ENCODE measurements at regions not wholly inside any gene's neighbourhood (a gene's known extent, or its start where the extent isn't known, plus 50 kb on each side); places are given as distances from the start of the nearest gene placed in this dataset.

DNA sequence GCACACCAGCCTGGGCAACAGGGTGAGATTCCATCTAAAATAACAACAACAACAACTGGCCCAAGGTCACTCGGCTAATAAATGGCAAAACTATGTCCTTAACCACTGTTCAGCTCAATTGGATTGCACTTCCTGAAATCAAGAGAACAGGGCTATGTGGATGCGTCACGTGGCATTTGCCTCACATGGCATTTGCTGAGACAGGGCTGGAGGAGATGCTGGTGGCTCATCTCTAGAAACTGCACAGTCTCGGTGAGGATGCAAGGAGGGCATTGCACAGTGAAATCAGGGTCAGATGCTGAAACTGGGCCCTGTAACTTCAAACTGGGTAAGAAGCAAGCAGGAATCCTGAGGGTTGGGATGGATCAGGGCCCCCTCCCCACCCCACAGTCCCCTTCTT is 171.9 kb downstream of the BUD13 start:
- no peak for DNase-seq (ENCODE audit: low read depth in 2 of 2)

DNA sequence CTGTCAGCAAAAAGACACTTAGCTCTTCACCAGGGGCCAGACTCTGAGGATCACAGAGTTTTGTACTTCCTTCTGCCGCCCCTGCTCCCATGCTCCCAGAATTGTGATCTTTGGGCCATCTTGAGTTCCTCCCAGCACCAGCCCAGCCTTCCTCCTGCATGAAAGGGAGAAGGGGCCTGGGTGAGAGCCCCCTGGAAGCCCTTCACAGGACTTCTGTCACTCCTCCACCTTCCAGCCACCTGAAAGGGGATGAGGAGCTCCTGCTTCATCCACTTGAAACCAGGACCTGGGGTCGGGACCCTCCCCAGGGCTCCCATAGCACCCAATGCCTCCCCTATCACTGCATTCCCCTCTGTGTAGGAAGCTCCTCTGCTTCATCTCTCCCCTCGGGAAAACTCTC is 174.2 kb downstream of the BUD13 start:
- no peak for DNase-seq (ENCODE audit: low read depth in 2 of 2)

DNA sequence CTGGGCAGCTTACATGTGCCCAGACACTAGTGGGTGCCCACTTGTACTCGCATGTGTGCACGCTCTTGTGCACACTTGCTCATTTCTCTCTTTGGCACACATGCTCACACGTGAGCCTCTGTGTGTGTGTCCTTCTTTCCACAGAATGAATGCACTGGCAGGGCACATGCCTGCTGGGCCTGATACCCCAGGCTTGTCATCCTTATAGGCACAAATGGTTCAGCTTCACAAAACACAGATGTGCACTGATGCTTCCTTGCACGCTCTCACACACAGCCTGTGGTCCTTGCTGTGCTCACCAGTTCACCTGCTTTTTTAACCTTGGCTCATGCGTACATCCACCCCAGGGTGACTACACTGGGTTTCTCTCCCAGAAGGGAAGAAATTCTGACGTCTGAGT is 174.8 kb downstream of the BUD13 start:
- DNase-seq (ENCODE audit: low read depth in 2 of 2), result no peak

DNA sequence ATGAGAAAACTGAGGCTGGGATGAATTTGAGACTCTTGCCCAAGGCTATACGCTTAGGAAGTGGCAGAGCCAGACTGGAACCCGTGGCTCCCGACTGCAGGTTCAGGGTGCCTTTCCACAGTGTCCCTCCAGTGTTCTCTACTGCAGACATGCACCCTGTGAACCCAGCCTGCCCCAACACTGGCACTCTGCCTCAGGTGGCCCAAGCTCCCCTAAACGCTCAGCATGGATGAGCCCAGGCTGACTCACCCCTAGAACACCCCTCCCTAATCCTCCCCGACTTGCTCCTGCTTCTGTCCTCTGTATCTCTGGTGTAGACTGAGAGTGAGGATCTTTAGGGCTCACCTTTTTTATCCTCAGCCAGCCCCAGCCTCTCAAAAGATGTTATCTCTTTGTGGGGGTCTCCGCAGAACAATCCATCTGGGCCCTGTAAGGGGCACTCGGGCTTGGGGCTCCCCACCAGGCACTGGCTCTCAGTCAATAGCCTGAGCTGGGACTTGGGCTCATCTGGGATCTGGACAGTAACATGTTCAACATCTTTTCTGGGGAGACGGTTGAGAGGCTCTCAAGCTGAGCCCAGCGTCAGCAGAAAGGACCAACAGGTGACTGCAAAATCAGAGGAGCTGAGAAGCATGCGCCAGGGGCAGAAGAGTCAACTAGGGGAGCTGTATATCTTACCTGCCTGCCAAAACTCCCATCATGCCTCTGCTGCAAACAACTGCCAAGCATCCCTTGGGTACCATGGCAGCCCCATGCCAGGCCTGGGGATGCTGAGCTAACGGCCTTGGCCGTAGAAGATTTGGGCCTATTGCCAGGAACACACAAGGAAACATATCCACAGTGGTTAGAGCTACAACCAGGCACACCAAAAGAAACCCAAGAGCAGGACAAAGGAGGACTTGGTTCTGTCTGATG is 176.2 kb downstream of the BUD13 start:
- no peak for DNase-seq (ENCODE audit: low read depth in 2 of 2)

DNA sequence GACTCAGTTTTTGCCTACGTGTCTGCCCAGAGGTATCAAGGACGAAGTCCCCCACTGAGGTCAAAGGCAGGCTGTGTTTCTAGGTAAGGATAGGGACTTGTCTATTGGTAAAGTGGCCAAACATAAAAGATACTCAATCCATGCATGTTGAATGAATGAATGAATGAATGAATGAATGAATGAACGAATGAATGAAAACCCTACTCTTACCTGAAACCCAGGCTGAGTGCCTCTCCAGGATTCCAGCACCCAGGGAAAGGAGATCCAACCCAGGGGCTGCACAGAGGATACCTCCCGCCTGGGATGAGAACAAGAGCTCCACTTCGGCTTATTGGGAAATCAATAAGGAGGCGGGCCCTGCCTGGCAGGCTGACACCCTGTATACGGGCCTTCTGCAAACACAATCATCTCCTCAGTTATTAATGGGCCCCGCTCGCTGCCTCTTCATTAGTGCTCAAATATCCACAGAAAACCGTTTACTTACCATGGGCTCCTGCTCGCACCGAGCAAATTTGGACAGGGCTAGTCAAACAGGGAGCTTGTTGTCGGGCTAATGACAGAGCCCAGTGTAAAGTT is 177.4 kb downstream of the BUD13 start:
- no peak for DNase-seq (ENCODE audit: low read depth in 2 of 2)

DNA sequence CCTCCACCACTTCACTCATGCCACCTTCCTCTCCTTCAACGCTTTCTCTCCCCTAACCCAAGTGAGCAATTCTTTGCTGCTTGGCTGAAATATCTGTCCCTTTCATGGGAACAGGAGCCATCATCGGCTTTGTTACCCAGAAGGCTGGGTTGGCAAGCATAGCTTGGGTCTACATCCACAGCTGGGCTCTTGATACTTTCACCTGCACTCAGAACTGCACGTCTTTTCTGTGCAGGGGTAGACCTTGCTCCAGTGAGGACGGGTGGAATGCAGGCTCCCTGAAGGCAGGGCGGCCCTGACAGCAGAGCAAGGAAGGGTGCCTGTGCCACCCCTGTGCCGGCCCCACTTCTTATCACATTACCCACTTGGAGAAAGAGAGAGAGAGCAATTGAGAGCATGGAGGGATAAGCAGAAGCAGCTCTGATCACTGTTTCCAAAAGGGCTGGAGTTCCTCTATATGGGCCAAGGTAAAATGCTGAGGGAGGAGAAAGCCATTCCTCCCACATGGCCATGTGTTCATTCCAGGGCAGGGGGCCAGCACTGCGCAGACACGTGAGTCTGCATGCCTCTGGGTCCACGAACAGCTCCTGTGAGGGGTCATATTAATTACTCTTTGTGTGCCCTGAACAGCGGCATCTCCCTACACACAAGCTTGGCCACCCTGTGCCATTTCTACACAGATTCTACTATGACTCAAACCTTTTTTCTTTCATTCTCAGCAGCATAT is 181.8 kb downstream of the BUD13 start:
- no peak for DNase-seq (ENCODE audit: low read depth in 2 of 2)

DNA sequence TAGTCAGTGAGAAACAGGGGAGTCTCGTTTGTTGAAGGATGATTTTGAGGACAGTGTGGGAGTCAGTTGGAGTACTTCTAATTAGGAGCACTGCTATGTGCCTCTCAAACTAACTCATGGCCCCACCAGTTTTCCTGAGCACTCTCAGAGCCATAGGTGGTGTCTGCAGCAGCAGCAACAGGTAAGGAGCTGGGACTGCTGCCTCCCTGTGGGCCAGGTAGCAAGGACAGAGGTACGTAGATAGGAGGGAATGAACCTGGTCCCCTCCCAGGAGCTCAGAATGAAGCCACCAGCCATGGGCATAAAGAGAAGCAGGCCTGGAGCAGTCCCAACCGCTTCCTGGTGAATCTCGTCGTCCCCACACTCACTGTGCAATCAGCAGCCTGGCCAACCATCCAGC is 183.4 kb downstream of the BUD13 start:
- DNase-seq (ENCODE audit: low read depth in 2 of 2), result no peak

DNA sequence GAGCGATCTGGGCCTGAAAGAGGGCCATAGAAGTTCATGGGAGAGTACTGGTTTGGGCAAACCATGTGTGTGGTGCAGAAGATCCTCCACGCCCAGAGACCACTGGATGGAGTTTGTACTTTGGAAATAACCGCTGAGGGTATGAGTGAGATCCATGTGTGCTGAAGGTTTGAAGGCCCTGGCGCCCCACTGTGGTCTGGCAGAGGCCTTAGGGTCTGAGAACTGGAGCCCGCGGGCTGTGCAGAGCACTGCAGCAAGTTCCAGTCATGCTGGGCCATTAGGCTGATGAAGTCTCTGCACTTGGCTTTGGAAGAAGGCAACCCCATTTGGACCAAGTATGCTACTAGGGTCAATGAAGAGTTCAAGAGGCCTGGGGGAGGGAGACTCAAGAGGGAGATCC is 186.4 kb downstream of the BUD13 start:
- DNase-seq (ENCODE audit: low read depth in 2 of 2), result no peak

DNA sequence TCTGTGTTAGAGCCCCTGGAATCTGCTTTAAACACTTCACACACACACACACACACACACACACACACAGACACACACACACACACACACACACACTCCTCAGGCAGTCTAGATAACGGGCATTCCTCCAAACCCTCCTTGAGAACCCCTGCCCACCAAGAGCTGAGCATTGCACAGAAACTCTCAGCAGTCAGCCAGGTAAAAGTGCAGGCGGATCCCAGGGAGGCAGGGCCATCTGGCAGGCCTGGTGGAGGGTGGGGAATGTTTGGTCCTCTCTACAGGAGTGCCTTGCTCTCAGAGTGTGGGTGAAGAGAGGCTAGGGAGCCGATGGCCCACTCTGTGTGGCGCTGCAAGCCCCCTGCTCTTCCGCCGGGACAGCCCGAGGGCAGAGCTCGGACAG is 190.2 kb downstream of the BUD13 start:
- no peak for DNase-seq (ENCODE audit: low read depth in 2 of 2)

DNA sequence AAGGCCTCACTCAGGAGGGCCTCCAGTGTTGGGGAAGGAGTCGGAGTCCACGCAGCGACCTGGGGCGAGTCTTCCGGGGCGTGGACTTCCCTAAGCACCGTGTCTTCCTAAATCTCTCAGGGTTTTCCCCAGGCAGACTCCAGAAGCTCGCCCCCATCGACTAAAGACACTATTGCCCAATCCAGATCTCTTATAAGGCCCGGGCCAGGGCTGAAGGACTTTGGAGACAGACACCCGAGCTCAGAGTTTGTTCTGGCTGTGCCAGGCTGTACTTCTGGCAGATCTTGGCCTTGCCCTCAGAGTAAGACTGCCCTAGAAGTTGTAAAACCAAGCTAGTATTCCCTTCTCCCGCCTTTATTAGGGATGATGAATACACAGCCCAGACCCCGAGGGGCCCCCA is 191.4 kb downstream of the BUD13 start:
- no peak for DNase-seq (ENCODE audit: low read depth in 2 of 2)

DNA sequence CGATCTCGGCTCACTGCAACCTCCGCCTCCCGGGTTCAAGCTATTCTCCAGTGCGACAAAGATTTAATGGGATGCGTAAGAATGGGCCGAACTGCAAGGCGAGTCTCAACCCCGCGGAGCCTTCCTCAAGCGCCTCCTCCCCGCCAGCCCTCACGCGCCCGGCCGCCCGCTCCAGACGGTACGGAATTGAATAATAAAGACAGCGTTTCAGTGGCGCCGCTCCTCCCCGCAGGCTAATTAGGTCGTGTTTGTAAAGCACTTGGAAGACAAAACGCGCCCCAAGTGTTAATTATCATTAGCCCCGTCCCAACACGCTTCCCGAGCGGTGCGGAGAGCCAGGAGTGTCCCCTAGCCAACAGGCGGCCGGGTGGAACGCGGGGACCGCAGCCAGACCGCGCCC is 192.0 kb downstream of the BUD13 start:
- no peak for DNase-seq (ENCODE audit: low read depth in 2 of 2)

DNA sequence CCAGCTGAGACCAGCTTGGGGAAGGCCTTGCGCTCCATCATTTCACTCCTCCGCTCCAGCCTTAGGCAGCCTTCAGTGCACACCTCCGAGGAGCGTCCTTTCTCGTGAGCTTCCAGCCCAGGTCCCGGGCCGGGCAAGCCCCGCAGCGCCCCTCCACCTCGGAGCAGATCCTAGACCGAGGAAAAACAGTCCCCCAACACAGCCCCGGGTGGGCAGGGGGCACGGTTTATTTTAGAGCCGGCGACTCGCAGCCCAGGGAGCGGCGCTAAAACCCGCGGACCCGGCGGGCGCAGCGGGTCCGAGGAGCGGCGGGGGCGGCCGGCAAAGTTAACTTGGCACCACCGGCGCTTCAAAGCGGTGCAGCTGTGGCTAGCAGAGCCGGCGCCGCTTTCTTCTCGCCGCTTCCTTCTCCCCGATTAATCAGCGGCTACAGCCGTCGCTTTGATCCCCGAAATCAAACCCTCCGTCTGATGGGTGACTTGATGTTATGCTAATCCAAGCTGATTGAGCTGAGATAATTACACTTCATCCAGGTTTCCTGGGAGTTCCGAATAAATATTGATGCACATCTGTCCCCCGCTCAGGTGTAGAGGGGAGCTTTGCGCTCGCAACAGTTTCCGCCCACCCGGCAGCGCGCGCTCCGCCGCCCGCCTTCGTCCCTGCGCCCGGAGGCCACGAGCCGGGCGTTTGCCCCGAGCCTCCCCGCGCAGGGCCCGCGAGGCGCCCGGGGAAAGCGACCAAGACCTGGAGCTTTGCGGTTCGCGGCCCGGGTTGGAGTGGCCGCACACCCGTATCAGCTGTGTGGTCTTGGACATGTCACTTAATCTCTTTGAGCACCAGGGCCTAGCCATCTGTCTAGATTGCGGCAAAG is 192.7 kb downstream of the BUD13 start:
- DNase-seq (ENCODE audit: low read depth in 2 of 2), result no peak

DNA sequence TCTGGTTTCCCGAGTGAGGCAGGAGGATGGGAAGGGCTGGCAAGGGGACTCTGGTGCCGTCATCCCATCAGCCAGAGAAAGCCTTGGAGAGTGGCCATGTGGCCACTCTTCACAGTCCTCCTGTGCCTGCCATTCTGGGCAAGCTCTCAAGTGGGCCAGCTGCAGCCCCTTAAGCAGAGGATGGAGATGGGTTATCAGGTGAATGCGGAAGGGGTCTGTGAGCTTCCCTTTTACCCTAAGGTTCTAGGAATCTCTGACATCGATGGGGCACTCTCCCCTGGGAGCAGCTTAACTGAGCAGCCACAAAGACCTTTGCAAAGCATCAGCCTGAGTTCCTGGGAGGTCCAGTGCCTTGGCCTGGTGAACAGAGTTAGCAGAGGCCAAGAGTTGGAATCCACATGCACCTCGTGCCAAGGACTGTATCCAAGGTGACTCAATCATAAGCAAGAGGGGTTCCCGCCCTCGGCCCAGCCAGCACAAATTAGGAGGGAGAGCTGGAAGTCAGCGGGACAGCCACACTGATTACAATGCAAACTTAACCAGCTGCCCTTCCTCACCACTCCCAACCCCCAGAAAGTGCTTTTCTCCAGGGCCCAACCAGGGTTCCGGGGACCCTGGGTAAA is 193.6 kb downstream of the BUD13 start:
- DNase-seq (ENCODE audit: low read depth in 2 of 2), result no peak

DNA sequence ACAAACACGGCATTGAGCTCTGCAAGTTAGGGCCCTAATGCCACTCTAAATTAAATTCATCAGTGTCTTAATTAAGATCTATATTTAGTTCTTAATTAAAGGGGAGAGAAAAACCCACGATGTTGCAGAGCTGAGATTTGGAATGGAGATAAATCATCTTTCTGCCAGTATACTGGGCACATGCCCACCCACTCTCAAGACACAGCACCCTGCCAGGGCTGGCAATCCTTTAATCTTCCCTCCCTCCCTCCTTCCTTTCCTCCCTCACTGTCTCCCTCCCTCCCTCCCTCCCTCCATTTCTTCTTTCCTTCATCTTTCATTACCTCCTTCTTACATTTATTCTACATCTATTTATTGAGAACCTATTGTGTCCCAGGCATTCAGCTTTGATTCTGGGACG is 194.8 kb downstream of the BUD13 start:
- no peak for DNase-seq (ENCODE audit: low read depth in 2 of 2)

DNA sequence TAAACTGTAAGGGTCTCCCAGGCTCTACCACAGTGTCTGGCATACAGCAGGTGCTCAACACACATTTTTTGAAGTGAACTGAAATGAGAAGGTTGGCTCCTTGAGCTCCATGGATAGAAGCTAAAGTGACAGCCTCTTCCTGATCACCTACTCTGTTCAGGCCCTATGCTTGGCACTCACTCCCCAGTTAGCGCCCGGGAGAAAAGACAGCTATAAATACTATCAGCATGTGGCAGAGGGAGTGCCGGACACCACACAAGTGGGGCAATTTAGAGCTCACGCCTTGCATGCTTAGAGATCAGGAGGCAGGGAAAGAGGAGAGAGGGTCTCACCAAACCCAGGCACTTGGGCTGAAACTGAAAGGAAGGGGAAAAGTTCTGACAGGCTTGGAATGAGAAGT is 195.5 kb downstream of the BUD13 start:
- no peak for DNase-seq (ENCODE audit: low read depth in 2 of 2)

DNA sequence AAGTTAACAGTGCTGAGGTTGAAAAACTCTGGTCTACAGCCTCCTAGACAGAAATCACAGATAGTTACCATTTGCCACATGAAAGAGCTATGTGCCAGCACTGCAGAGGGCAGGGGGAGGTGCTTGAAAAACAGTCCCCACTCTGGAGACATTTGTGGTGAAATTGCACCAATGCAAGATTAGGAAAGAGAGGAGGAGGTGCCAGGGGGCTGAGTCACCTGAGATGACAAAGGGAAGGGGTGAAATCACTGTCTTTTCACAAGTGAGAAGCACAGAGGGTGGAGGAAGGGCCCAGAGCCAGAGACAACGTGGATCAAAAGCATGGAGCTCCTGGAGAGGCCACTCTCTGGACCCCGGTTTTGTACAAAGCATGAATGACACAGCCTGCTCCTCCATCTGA is 196.3 kb downstream of the BUD13 start:
- no peak for DNase-seq (ENCODE audit: low read depth in 2 of 2)

DNA sequence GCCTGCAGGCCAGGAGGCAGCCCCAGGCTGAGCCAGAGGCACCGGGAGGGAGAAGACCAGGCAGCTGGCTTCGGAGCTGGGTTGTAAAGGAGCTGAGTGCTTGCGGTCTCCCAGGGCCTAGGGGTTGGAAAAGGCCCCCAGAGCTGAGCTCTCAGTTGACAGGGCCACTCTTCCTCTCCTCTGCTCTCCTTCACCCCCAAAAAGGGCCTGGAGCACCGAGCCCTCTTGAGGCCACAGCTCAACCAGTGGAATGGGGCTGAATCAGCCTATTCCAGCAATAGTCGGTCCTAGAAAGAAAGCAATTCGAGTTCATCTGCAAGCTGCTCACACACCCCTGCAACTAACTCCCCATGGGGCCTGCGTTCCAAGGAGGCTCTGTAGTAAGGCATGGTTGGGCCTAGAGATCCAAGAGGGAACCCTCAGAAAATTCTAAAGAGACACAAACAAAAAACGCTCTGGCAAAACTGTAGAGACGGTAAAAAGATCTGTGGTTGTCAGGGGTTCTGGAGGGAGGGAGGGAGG is 205.0 kb downstream of the BUD13 start:
- no peak for DNase-seq (ENCODE audit: low read depth in 2 of 2)

DNA sequence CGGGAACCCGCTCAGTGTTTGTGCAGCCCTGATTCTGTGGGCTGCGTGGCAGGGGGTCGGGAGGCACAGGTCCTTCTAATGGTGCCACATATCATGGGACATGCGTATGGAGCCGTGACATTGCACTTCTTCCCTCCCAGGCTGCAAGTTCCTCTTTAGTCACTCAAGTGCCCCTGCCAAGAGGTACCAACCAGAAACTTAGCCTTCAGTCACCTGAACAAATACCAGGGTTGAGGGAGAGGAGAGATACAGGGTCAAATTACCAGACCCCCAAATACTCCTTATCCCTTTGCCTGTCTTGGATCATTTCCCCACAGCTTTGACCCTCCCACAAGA is 209.1 kb downstream of the BUD13 start:
- DNase-seq (ENCODE audit: low read depth in 2 of 2), result no peak

DNA sequence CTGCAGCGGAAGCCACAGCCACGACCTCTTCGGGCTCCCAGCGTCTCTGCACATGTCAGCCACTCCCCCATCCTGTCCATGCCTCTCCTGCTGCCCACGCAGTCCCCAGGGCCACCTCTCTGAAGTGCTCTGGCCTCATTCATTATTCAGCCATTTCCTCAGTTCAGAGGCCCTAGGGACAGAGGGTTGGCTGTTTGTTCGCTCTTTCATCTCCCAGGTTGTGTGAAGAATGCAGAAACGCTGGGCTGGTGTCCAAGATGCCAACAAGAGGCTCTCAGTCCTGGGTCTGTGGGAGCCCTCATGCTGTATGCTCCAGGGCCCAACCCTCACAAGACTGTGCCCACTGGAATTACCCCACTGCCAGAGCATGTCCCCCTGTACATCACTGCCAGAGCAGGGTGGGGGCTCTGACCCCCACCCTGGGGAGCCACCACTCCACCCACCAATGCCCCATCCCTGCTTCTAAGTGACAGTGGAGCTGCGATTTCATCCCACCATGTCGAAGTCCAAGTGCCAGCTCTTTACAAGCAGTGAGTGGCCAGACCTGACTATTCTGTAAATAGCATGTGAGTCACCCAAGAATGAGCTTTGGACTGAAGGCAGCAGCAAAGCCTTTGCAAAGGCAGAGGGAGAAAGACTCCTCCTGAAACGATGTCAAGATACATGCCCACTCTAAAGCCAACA is 209.6 kb downstream of the BUD13 start:
- no peak for DNase-seq (ENCODE audit: low read depth in 2 of 2)

DNA sequence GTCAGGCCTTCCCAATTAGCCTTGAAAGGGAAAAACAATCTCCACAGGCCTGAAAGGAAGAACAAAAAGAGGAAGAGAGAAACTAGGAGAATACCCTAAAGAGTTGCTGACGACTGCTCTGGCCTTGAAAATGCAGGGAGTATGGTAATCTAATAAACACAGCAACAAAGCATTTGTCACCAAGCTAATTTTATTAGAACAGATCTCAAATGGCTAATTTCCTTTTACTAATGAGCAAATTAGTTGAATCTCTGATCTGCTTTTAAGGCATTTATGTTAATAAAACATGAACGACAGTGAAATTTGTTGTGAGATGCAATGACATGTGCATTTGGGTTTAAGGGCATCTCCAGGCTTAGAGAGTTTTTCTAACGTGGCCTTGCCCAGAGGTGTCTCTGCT is 212.2 kb downstream of the BUD13 start:
- DNase-seq (ENCODE audit: low read depth in 2 of 2), result no peak

Data from activated CD4-positive, alpha-beta T cell treated with anti-CD3 and anti-CD28 coated beads for 24 hours (primary cell).